HepG2 (cell line): ENCODE measurements at regions not wholly inside any gene's neighbourhood (a gene's known extent, or its start where the extent isn't known, plus 50 kb on each side); places are given as distances from the start of the nearest gene placed in this dataset.

Experiments used
- ATAC-seq: fragments of 200-7000 bp; cut with Tn5 transposase; 3 replicates; pipeline ENCODE4 v1.9.1; 2020; ENCODE audit warnings: mild to moderate bottlenecking, moderate library complexity
- BruUV-seq: library from RNA; stranded (reverse); fragments of 400-500 nt; replicated peaks from 2 replicates; lab custom pipeline; 2021; lab: Mats Ljungman, UMichigan
- CTCF ChIA-PET: fragments of 300-600 bp; formaldehyde crosslinking; extraction: SDS; loops from one replicate; lab custom pipeline; 2021; ENCODE audit warnings: low total read pairs, inconsistent platforms, low intra/inter-chr PET ratio; lab: Yijun Ruan, JAX
- POLR2A ChIA-PET: fragments of 350-600 bp; sonication (Branson Sonifier 250); formaldehyde crosslinking; loops from one replicate; lab custom pipeline; 2020; ENCODE audit warnings: antibody characterized with exemption, inconsistent platforms; lab: Yijun Ruan, JAX
- DNase-seq: peaks from one replicate; pipeline ENCODE4 v3.0.0-alpha.2; 2015; ENCODE audit warnings: low spot score
- FAIRE-seq: peaks from 3 replicates; lab custom pipeline; 2011; peaks lifted over from hg19 to GRCh38; lab: Jason Lieb, UNC
- H2AFZ ChIP-seq: one replicate; pipeline ENCODE4 v1.6.1; 2011; ENCODE audit warnings: low read length, inconsistent platforms
- H3K27ac ChIP-seq: fragments of 300-600 bp; 3 replicates; pipeline ENCODE4 v1.8.0; 2011; ENCODE audit warnings: mixed run types, mild to moderate bottlenecking, mixed read lengths, low read length, inconsistent platforms; ENCODE audit not compliant: insufficient read depth; ENCODE audit errors: extremely low read length
- H3K27me3 ChIP-seq, 2 experiments: fragments of 200-600 bp in 1 of 2; 2 replicates in 1 of 2; 3 replicates in 1 of 2; pipeline versions ENCODE4 v1.6.0 to v1.8.0; 2011; ENCODE audit warnings: low read length in 2 of 2, mild to moderate bottlenecking in 2 of 2, moderate library complexity in 2 of 2, inconsistent platforms in 1 of 2; ENCODE audit not compliant: insufficient read depth in 2 of 2, control insufficient read depth in 1 of 2
- H3K36me3 ChIP-seq, 2 experiments: fragments of 200-600 bp in 1 of 2; replicated peaks in 1 of 2; 2 replicates in 1 of 2; 3 replicates in 1 of 2; pipeline versions ENCODE4 v1.5.1 to v1.8.0; 2011; ENCODE audit warnings: low read length in 2 of 2, inconsistent platforms in 1 of 2; ENCODE audit not compliant: insufficient read depth in 2 of 2, control insufficient read depth in 1 of 2
- H3K4me1 ChIP-seq: 2 replicates; pipeline ENCODE4 v1.5.1; 2012; ENCODE audit warnings: low read length, inconsistent platforms; ENCODE audit not compliant: insufficient read depth
- H3K4me2 ChIP-seq: 2 replicates; pipeline ENCODE4 v1.6.0; 2011; ENCODE audit warnings: low read depth, low read length, inconsistent platforms
- H3K4me3 ChIP-seq, 3 experiments: fragments of 200-600 bp in 1 of 3; sonication (generic), shearing (Covaris generic) in 1 of 3; replicated peaks in 1 of 3; 2 replicates each; pipeline ENCODE4 v1.5.1; 2011 to 2016; ENCODE audit warnings: low read length in 3 of 3, inconsistent platforms in 2 of 3, low read depth in 2 of 3, mild to moderate bottlenecking in 2 of 3, control low read depth in 1 of 3, mixed read lengths in 1 of 3; ENCODE audit not compliant: insufficient read depth in 1 of 3
- H3K79me2 ChIP-seq: one replicate; pipeline ENCODE4 v1.6.1; 2011; ENCODE audit warnings: low read length, inconsistent platforms; ENCODE audit not compliant: insufficient read depth
- H3K9ac ChIP-seq: 2 replicates; pipeline ENCODE4 v1.6.0; 2011; ENCODE audit warnings: mild to moderate bottlenecking, low read depth, low read length, inconsistent platforms; ENCODE audit not compliant: insufficient read depth
- H3K9me3 ChIP-seq: 2 replicates; pipeline ENCODE4 v1.5.1; 2012; ENCODE audit warnings: mild to moderate bottlenecking, low read length
- H4K20me1 ChIP-seq: 2 replicates; pipeline ENCODE4 v1.6.0; 2011; ENCODE audit warnings: inconsistent platforms, mild to moderate bottlenecking, low read length, moderate library complexity; ENCODE audit not compliant: insufficient read depth
- ATF4 ChIP-seq, 2 experiments: fragments of 450-650 bp in 1 of 2; sonication (generic) in 1 of 2; formaldehyde crosslinking; IDR thresholded peaks; 2 replicates each; pipeline versions ENCODE4 v1.5.0 to v1.8.0; 2020 to 2022; ENCODE audit warnings: mild to moderate bottlenecking in 1 of 2, missing genetic modification reagents in 1 of 2
- BCL3 ChIP-seq: sonication (generic); formaldehyde crosslinking; IDR thresholded peaks from 2 replicates; pipeline ENCODE4 v1.5.1; 2020; ENCODE audit warnings: mild to moderate bottlenecking, missing genetic modification reagents, moderate library complexity
- CCAR2 ChIP-seq: fragments of 200-400 bp; formaldehyde crosslinking; optimal IDR thresholded peaks from 2 replicates; pipeline ENCODE3; 2018; ENCODE audit warnings: low read depth, mild to moderate bottlenecking, low read length, moderate library complexity
- CHCHD3 ChIP-seq: sonication (generic); formaldehyde crosslinking; IDR thresholded peaks from 2 replicates; pipeline ENCODE4 v1.8.0; 2022; ENCODE audit warnings: mild to moderate bottlenecking, missing genetic modification reagents, moderate library complexity
- E2F2 ChIP-seq: sonication (generic); formaldehyde crosslinking; IDR thresholded peaks from 2 replicates; pipeline ENCODE4 v1.4.0; 2020; ENCODE audit warnings: missing genetic modification reagents, borderline replicate concordance
- GLMP ChIP-seq: sonication (generic); formaldehyde crosslinking; IDR thresholded peaks from 2 replicates; pipeline ENCODE4 v1.9.0; 2021; ENCODE audit warnings: missing genetic modification reagents, mild to moderate bottlenecking, borderline replicate concordance
- HOXA9 ChIP-seq: sonication (generic); formaldehyde crosslinking; IDR thresholded peaks from 2 replicates; pipeline ENCODE4 v1.8.1; 2022; ENCODE audit warnings: missing genetic modification reagents, mild to moderate bottlenecking, moderate library complexity, borderline replicate concordance
- KDM1A ChIP-seq: IDR thresholded peaks from 2 replicates; pipeline ENCODE4 v1.6.1; 2016; ENCODE audit warnings: missing compliant biosample characterization
- MATR3 ChIP-seq: sonication (generic); formaldehyde crosslinking; IDR thresholded peaks from 2 replicates; pipeline ENCODE4 v1.4.0; 2020; ENCODE audit warnings: missing genetic modification reagents
- MIER3 ChIP-seq: IDR thresholded peaks from 2 replicates; pipeline ENCODE4 v1.6.1; 2016; ENCODE audit warnings: missing compliant biosample characterization, borderline replicate concordance
- NCOA1 ChIP-seq: sonication (generic); formaldehyde crosslinking; IDR thresholded peaks from 2 replicates; pipeline ENCODE4 v1.9.0; 2021; ENCODE audit warnings: missing genetic modification reagents
- NCOA5 ChIP-seq: sonication (generic); formaldehyde crosslinking; IDR thresholded peaks from 2 replicates; pipeline ENCODE4 v1.4.0; 2020; ENCODE audit warnings: missing genetic modification reagents
- RARG ChIP-seq: sonication (generic); formaldehyde crosslinking; IDR thresholded peaks from 2 replicates; pipeline ENCODE4 v1.4.0; 2020; ENCODE audit warnings: low read depth, mild to moderate bottlenecking, missing genetic modification reagents
- RCOR2 ChIP-seq: IDR thresholded peaks from 2 replicates; pipeline ENCODE4 v1.6.1; 2016; ENCODE audit warnings: missing biosample characterization, missing genetic modification reagents
- UBTF ChIP-seq: sonication (generic); formaldehyde crosslinking; IDR thresholded peaks from 2 replicates; pipeline ENCODE4 v1.4.0; 2020; ENCODE audit warnings: mild to moderate bottlenecking, missing genetic modification reagents
- ZNF224 ChIP-seq: sonication (generic); formaldehyde crosslinking; IDR thresholded peaks from 2 replicates; pipeline ENCODE4 v1.5.0; 2020; ENCODE audit warnings: mild to moderate bottlenecking, missing genetic modification reagents
- ZNF329 ChIP-seq: sonication (generic); formaldehyde crosslinking; IDR thresholded peaks from 2 replicates; pipeline ENCODE4 v1.9.0; 2021; ENCODE audit warnings: low read depth, mild to moderate bottlenecking, missing genetic modification reagents
- ZNF530 ChIP-seq: sonication (generic); formaldehyde crosslinking; IDR thresholded peaks from 2 replicates; pipeline ENCODE4 v1.5.0; 2020; ENCODE audit warnings: low read depth, mild to moderate bottlenecking, missing genetic modification reagents
- ZNF629 ChIP-seq: sonication (generic); formaldehyde crosslinking; conservative IDR thresholded peaks from 2 replicates; pipeline ENCODE4 v1.5.0; 2020; ENCODE audit warnings: missing genetic modification reagents
- WGBS: methylation state at CpG from one replicate; pipeline ENCODE4 v1.1.6; 2017; ENCODE audit warnings: low lambda C conversion rate; 5-methylcytosine and 5-hydroxymethylcytosine counted together
- in situ Hi-C: cut with HindIII; loops from 2 replicates; pipeline ENCODE4 v1.10.0; 2017; ENCODE audit warnings: low pct_unique_long_range_greater_than_20kb; ENCODE audit not compliant: extremely low pct_ligation_motif_present
- intact Hi-C: fragments of 100-400 bp; cut with micrococcal nuclease; formaldehyde crosslinking; loops from one replicate; pipeline ENCODE4 v1.10.0; 2022; ENCODE audit not compliant: unreplicated experiment

- TF ChIP-seq UBTF (CRISPR knock-in tag) (no peak), NCOA5 (CRISPR knock-in tag) (no peak), GLMP (no peak), CCAR2 (no peak), ZNF530 (CRISPR knock-in tag) (no peak), NCOA1 (CRISPR knock-in tag) (no peak), KDM1A (CRISPR knock-in tag) (no peak), HOXA9 (CRISPR knock-in tag) (no peak)
Measured at GRCh38 chr7:130999926-131000325, 265.9 kb upstream of the KLF14 start (continued).

GRCh38 chr7:131000389-131000788 lies 266.4 kb upstream of the KLF14 start:
- intact Hi-C loops (no loop called here), in situ Hi-C loops (no loop called here)
- no peak overlapping the region for H3K4me3 ChIP-seq
- H3K27ac ChIP-seq = no peak overlapping the region
- H3K79me2 ChIP-seq = peaks cover 27% of the 10 kb centered on the region
- peaks cover 13% of the 10 kb centered on the region for H3K9me3 ChIP-seq
- H3K9ac ChIP-seq = no peak overlapping the region
- peaks cover 1 to 5% of the 10 kb centered on the region in 2 experiments; a peak in 4 of 5 replicates for H3K36me3 ChIP-seq
- H3K4me2 ChIP-seq = no peak overlapping the region
- DNase-seq = no peak
- POLR2A ChIA-PET = no interaction called here
- no peaks in the 10 kb centered on the region for H3K27me3 ChIP-seq
- 96% methylated on average over 6 of the region's 6 CpGs for WGBS
- no TSS peak for BruUV-seq
- no peak for ATAC-seq
- H3K4me1 ChIP-seq = peaks cover 49% of the 10 kb centered on the region
- peaks cover 9% of the 10 kb centered on the region for H4K20me1 ChIP-seq
- CTCF ChIA-PET = no interaction called here
- FAIRE-seq = no peak
- H2AFZ ChIP-seq = no peak overlapping the region
- TF ChIP-seq ZNF629 (CRISPR knock-in tag) (no peak), BCL3 (CRISPR knock-in tag) (no peak), CHCHD3 (CRISPR knock-in tag) (no peak), HOXA9 (CRISPR knock-in tag) (no peak), ZNF329 (no peak), ATF4 (CRISPR knock-in tag; IDR thresholded peaks at IDR 0.05) (no peak), E2F2 (CRISPR knock-in tag) (no peak), RARG (no peak), MIER3 (CRISPR knock-in tag) (no peak), RCOR2 (no peak), ZNF224 (no peak), MATR3 (CRISPR knock-in tag) (no peak)
